CD4-positive, alpha-beta T cell (primary cell): ENCODE measurements at regions not wholly inside any gene's neighbourhood (a gene's known extent, or its start where the extent isn't known, plus 50 kb on each side); places are given as distances from the start of the nearest gene placed in this dataset.

ENCODE experiments used
- ATAC-seq: fragments of 200-7000 bp; cut with Tn5 transposase; one replicate; pipeline ENCODE4 v1.10.0; 2022; ENCODE audit warnings: mild to moderate bottlenecking; ENCODE audit not compliant: poor library complexity
- CTCF ChIA-PET: fragments of 350-600 bp; sonication (Branson Sonifier 250); formaldehyde crosslinking; loops from one replicate; lab custom pipeline; 2021; ENCODE audit warnings: antibody characterized with exemption, inconsistent platforms; lab: Charles Lee
- POLR2A ChIA-PET: fragments of 350-600 bp; sonication (Branson Sonifier 250); formaldehyde crosslinking; loops from one replicate; lab custom pipeline; 2021; ENCODE audit warnings: antibody characterized with exemption, inconsistent platforms; lab: Charles Lee
- DNase-seq, 14 experiments: peaks; one replicate each; pipeline ENCODE4 v3.0.0-alpha.2; 2013 to 2020; ENCODE audit warnings: mixed read lengths in 2 of 14
- H3K27ac ChIP-seq, 2 donors: one replicate each; pipeline versions ENCODE4 v1.5.1 to v1.7.0; 2013; ENCODE audit warnings: low read length in 2 of 2, low read depth in 1 of 2, mild to moderate bottlenecking in 1 of 2
- H3K27me3 ChIP-seq, 2 experiments: 1 replicate in 1 of 2; 2 replicates in 1 of 2; pipeline versions ENCODE4 v1.6.1 to v1.7.0; 2013; ENCODE audit warnings: low read length in 2 of 2, control low read depth in 1 of 2, mild to moderate bottlenecking in 1 of 2, moderate library complexity in 1 of 2; ENCODE audit not compliant: insufficient read depth in 2 of 2, control insufficient read depth in 1 of 2
- H3K36me3 ChIP-seq: one replicate; pipeline ENCODE4 v1.6.1; 2013; ENCODE audit warnings: low read length, control low read depth; ENCODE audit not compliant: insufficient read depth
- H3K4me1 ChIP-seq: one replicate; pipeline ENCODE4 v1.6.1; 2013; ENCODE audit warnings: low read length, control low read depth; ENCODE audit not compliant: insufficient read depth
- H3K4me3 ChIP-seq: one replicate; pipeline ENCODE4 v1.5.1; 2013; ENCODE audit warnings: mild to moderate bottlenecking, low read length, moderate library complexity
- H3K9me3 ChIP-seq, 2 experiments: 1 replicate in 1 of 2; 2 replicates in 1 of 2; pipeline versions ENCODE4 v1.6.1 to v1.7.0; 2013; ENCODE audit warnings: low read length in 2 of 2, mild to moderate bottlenecking in 2 of 2, control low read depth in 1 of 2, moderate library complexity in 1 of 2; ENCODE audit not compliant: control insufficient read depth in 1 of 2, insufficient read depth in 1 of 2
- H3K27ac Mint-ChIP-seq: one replicate; pipeline ENCODE4 v1.8.0; 2020; ENCODE audit warnings: mixed read lengths
- H3K27me3 Mint-ChIP-seq: one replicate; pipeline ENCODE4 v1.8.0; 2021; ENCODE audit warnings: mixed read lengths
- H3K36me3 Mint-ChIP-seq: one replicate; pipeline ENCODE4 v1.8.0; 2021; ENCODE audit warnings: low read depth, mixed read lengths
- H3K4me1 Mint-ChIP-seq: one replicate; pipeline ENCODE4 v1.8.0; 2021; ENCODE audit warnings: low read depth, mixed read lengths
- H3K4me3 Mint-ChIP-seq: one replicate; pipeline ENCODE4 v1.8.0; 2020; ENCODE audit warnings: mild to moderate bottlenecking, mixed read lengths
- H3K9me3 Mint-ChIP-seq: one replicate; pipeline ENCODE4 v1.8.0; 2020; ENCODE audit warnings: mixed read lengths
- CTCF ChIP-seq: fragments of 200-600 bp; IDR thresholded peaks from one replicate; pipeline ENCODE4 v1.8.0; 2022; ENCODE audit warnings: antibody characterized with exemption, mild to moderate bottlenecking
- intact Hi-C, 2 experiments: fragments of 100-400 bp; cut with DNase I in 1 of 2; cut with micrococcal nuclease in 1 of 2; formaldehyde crosslinking; loops; one replicate each; pipeline versions ENCODE4 v1.15.1 to v1.9.0; 2023 to 2025; cut with DNase I, micrococcal nuclease

- Histone ChIP-seq H3K27me3 (no peaks in the 10 kb centered on the region), H3K9me3 (peaks cover 0 to 6% of the 10 kb centered on the region in 2 experiments), H3K36me3 (no peaks in the 10 kb centered on the region), H3K4me1 (no peaks in the 10 kb centered on the region), H3K4me3 (no peak overlapping the region), H3K27ac (no peak overlapping the region)
- ChIA-PET POLR2A (no interaction called here), CTCF (no interaction called here)
- Mint-ChIP-seq H3K27ac (no peak overlapping the region), H3K9me3 (peaks cover 3% of the 10 kb centered on the region), H3K36me3 (no peaks in the 10 kb centered on the region), H3K4me1 (no peaks in the 10 kb centered on the region), H3K27me3 (peaks cover 7% of the 10 kb centered on the region), H3K4me3 (no peak overlapping the region)
- TF ChIP-seq CTCF, result no peak
- ATAC-seq (no peak), DNase-seq (no peak)
- intact Hi-C loops, result no loop called here
These were observed 122.7 kb downstream of the ANKRD50 start for GRCh38 chr4:124589786-124590185.

- H3K27me3 Mint-ChIP-seq, result peaks cover 7% of the 10 kb centered on the region
- TF ChIP-seq CTCF, result no peak
- H3K27me3 ChIP-seq, result no peaks in the 10 kb centered on the region
- H3K4me1 Mint-ChIP-seq, result no peaks in the 10 kb centered on the region
- no peaks in the 10 kb centered on the region for H3K36me3 Mint-ChIP-seq
- H3K4me3 Mint-ChIP-seq, result no peak overlapping the region
- DNase-seq (no peak), ATAC-seq (no peak)
- intact Hi-C loops, result no loop called here
- no peak overlapping the region for H3K4me3 ChIP-seq
- H3K36me3 ChIP-seq, result no peaks in the 10 kb centered on the region
- no peak overlapping the region for H3K27ac Mint-ChIP-seq
- H3K9me3 ChIP-seq, result peaks cover 0 to 6% of the 10 kb centered on the region in 2 experiments
- ChIA-PET CTCF (no interaction called here), POLR2A (no interaction called here)
- no peaks in the 10 kb centered on the region for H3K4me1 ChIP-seq
- no peak overlapping the region for H3K27ac ChIP-seq
- H3K9me3 Mint-ChIP-seq, result peaks cover 3% of the 10 kb centered on the region
These were observed 122.1 kb downstream of the ANKRD50 start for GRCh38 chr4:124590480-124590879.

- Mint-ChIP-seq H3K4me1 (no peaks in the 10 kb centered on the region), H3K4me3 (no peak overlapping the region), H3K9me3 (no peaks in the 10 kb centered on the region), H3K27ac (no peak overlapping the region), H3K27me3 (peaks cover 7% of the 10 kb centered on the region), H3K36me3 (no peaks in the 10 kb centered on the region)
- Histone ChIP-seq H3K4me3 (no peak overlapping the region), H3K27me3 (no peaks in the 10 kb centered on the region), H3K4me1 (no peaks in the 10 kb centered on the region), H3K36me3 (no peaks in the 10 kb centered on the region), H3K9me3 (peaks cover 0 to 6% of the 10 kb centered on the region in 2 experiments), H3K27ac (no peak overlapping the region)
- POLR2A ChIA-PET, result no interaction called here
- TF ChIP-seq CTCF, result no peak
- ATAC-seq (no peak), DNase-seq (no peak)
- intact Hi-C loops, result no loop called here
- CTCF ChIA-PET, result no interaction called here
These were observed 120.9 kb downstream of the ANKRD50 start for GRCh38 chr4:124591637-124592036.
